Neural cell (in vitro differentiated cells): ENCODE measurements at regions not wholly inside any gene's neighbourhood (a gene's known extent, or its start where the extent isn't known, plus 50 kb on each side); places are given as distances from the start of the nearest gene placed in this dataset.

Experiments
- H2AFZ ChIP-seq: fragments of 200-600, 300-800 bp; sonication (generic), shearing (Covaris generic); 2 replicates; pipeline ENCODE4 v1.6.0; 2014; ENCODE audit warnings: low read depth, mild to moderate bottlenecking, antibody characterized with exemption, low read length, moderate library complexity
- H3F3A ChIP-seq: fragments of 200-600 bp; shearing (Covaris generic); 2 replicates; pipeline ENCODE4 v1.6.1; 2016; ENCODE audit warnings: mild to moderate bottlenecking, moderate library complexity, mixed read lengths, antibody characterized with exemption, low read length; ENCODE audit not compliant: insufficient read depth, poor library complexity, severe bottlenecking
- H3K27ac ChIP-seq: fragments of 200-600, 300-800 bp; sonication (generic), shearing (Covaris generic); 2 replicates; pipeline ENCODE4 v1.5.1; 2014; ENCODE audit warnings: mild to moderate bottlenecking, low read length, moderate library complexity
- H3K27me3 ChIP-seq: fragments of 300-800, 200-600 bp; sonication (generic), shearing (Covaris generic); 2 replicates; pipeline ENCODE4 v1.6.0; 2014; ENCODE audit warnings: mild to moderate bottlenecking, low read depth, low read length, moderate library complexity; ENCODE audit not compliant: insufficient read depth
- H3K36me3 ChIP-seq: fragments of 300-800, 200-600 bp; sonication (generic), shearing (Covaris generic); 2 replicates; pipeline ENCODE4 v1.5.1; 2014; ENCODE audit warnings: mild to moderate bottlenecking, antibody characterized with exemption, low read length, moderate library complexity; ENCODE audit not compliant: insufficient read depth
- H3K4me2 ChIP-seq: fragments of 300-800, 200-600 bp; sonication (generic), shearing (Covaris generic); 2 replicates; pipeline ENCODE4 v1.6.0; 2014; ENCODE audit warnings: mild to moderate bottlenecking, low read length
- H3K4me3 ChIP-seq: fragments of 300-800, 200-600 bp; sonication (generic), shearing (Covaris generic); 2 replicates; pipeline ENCODE4 v1.5.1; 2014; ENCODE audit warnings: mild to moderate bottlenecking, low read length, moderate library complexity
- H3K79me2 ChIP-seq: fragments of 200-600 bp; shearing (Covaris generic); replicated peaks from 2 replicates; pipeline ENCODE4 v1.6.0; 2014; ENCODE audit warnings: mild to moderate bottlenecking, low read length, moderate library complexity; ENCODE audit not compliant: insufficient read depth
- H3K9ac ChIP-seq: fragments of 300-800, 200-600 bp; sonication (generic), shearing (Covaris generic); 2 replicates; pipeline ENCODE4 v1.6.1; 2016; ENCODE audit warnings: mild to moderate bottlenecking, low read length, mixed read lengths
- H3K9me2 ChIP-seq: fragments of 200-600 bp; shearing (Covaris generic); 2 replicates; pipeline ENCODE4 v1.6.1; 2016; ENCODE audit warnings: mild to moderate bottlenecking, low read length, mixed read lengths; ENCODE audit not compliant: insufficient read depth
- H3K9me3 ChIP-seq: fragments of 200-600, 300-800 bp; sonication (generic), shearing (Covaris generic); 2 replicates; pipeline ENCODE4 v1.6.1; 2016; ENCODE audit warnings: mild to moderate bottlenecking, mixed run types, low read length, moderate library complexity, mixed read lengths
- H4K20me1 ChIP-seq: fragments of 200-600 bp; shearing (Covaris generic); 2 replicates; pipeline ENCODE4 v1.6.1; 2016; ENCODE audit warnings: mild to moderate bottlenecking, mixed run types; ENCODE audit not compliant: insufficient read depth
- CTCF ChIP-seq: fragments of 450-650 bp; IDR thresholded peaks from 2 replicates; pipeline ENCODE4 v1.5.1; 2014; ENCODE audit warnings: antibody characterized with exemption, mild to moderate bottlenecking, moderate library complexity; ENCODE audit not compliant: poor library complexity, severe bottlenecking
- EP300 ChIP-seq: fragments of 450-650 bp; conservative IDR thresholded peaks from 2 replicates; pipeline ENCODE4 v1.6.1; 2014; ENCODE audit warnings: antibody characterized with exemption, mild to moderate bottlenecking, moderate library complexity; ENCODE audit not compliant: poor library complexity, severe bottlenecking
- EZH2 ChIP-seq: fragments of 200-600, 300-800 bp; shearing (Covaris generic), sonication (generic); IDR thresholded peaks from 2 replicates; pipeline ENCODE4 v1.6.1; 2014; ENCODE audit warnings: antibody characterized with exemption, low read length, borderline replicate concordance, mild to moderate bottlenecking; ENCODE audit not compliant: insufficient read depth, poor library complexity, severe bottlenecking
- MXI1 ChIP-seq: fragments of 450-650 bp; conservative IDR thresholded peaks from 2 replicates; pipeline ENCODE4 v1.6.1; 2014; ENCODE audit warnings: antibody characterized with exemption, mild to moderate bottlenecking; ENCODE audit not compliant: poor library complexity, severe bottlenecking
- POLR2AphosphoS5 ChIP-seq: IDR thresholded peaks from 2 replicates; pipeline ENCODE4 v1.6.1; 2012
- RAD21 ChIP-seq: fragments of 450-650 bp; conservative IDR thresholded peaks from 2 replicates; pipeline ENCODE4 v1.6.1; 2014; ENCODE audit warnings: antibody characterized with exemption, mild to moderate bottlenecking, moderate library complexity
- REST ChIP-seq: IDR thresholded peaks from 2 replicates; pipeline ENCODE4 v1.6.1; 2012; ENCODE audit warnings: borderline replicate concordance
- SMC3 ChIP-seq: fragments of 450-650 bp; conservative IDR thresholded peaks from 2 replicates; pipeline ENCODE4 v1.6.1; 2014; ENCODE audit warnings: antibody characterized with exemption, mild to moderate bottlenecking, moderate library complexity; ENCODE audit not compliant: poor library complexity
- TAF1 ChIP-seq: IDR thresholded peaks from 2 replicates; pipeline ENCODE4 v1.6.1; 2012; ENCODE audit warnings: low read depth

DNA sequence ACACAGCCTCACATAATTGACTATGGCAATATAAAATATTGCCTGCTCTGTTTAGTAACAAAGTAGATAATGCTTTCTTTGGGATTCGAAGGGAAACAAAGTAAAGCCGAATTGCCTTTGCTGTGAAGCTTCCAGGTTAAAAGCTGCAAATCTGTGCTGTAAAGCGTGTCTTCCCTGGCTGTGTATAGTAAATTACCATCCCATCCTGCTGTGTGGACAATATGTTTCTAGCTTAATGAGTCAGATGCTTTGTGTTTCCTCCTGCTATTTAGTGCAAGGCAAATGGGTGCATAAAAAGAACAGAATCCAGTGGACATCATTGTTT lies 265.1 kb downstream of the SOCS6 start:
- Histone ChIP-seq H3K9me3 (no peaks in the 10 kb centered on the region), H3K27me3 (no peaks in the 10 kb centered on the region), H4K20me1 (no peaks in the 10 kb centered on the region), H3K4me2 (no peak overlapping the region), H3K4me3 (no peak overlapping the region), H2AFZ (no peak overlapping the region), H3K27ac (no peak overlapping the region), H3K36me3 (no peaks in the 10 kb centered on the region), H3K9me2 (no peaks in the 10 kb centered on the region), H3K79me2 (no peaks in the 10 kb centered on the region), H3K9ac (no peak overlapping the region), H3F3A (no peaks in the 10 kb centered on the region)
- TF ChIP-seq SMC3 = no peak
- TF ChIP-seq POLR2AphosphoS5 = no peak
- no peak for TF ChIP-seq MXI1
- no peak for TF ChIP-seq CTCF
- no peak for TF ChIP-seq RAD21
- no peak for TF ChIP-seq EZH2
- TF ChIP-seq REST = no peak
- no peak for TF ChIP-seq EP300
- no peak for TF ChIP-seq TAF1

DNA sequence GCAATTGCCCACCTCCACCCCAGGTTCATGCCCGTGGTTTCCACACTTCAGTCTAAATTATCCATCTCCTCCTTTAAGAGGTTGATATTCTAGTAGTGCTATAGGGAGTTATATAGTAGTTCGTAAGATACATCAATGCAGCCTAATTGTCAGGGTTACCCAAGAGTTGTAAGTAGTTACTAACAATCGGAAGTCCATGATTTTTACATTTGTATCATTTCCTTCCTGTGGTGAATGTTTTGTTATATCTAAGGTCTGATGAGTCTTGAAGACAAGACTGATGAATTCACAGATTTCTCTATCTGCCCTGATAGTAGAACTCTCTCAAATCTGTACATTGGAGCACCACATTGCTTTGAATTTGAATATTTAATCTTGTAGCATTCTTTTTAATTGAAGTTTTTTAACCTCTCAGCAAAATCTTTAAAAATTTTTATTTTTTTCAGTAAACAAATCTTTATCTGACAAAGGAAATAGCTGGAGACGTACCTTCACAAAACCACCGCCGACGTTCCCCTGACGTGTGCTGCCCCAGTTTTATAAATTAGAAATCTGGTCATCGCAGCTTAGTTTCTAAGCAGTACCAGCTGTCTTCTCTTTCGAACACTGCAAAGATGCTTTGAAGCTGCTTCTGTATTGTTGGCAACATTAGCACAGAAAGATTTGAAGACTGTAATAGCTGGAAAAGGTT lies 264.5 kb downstream of the SOCS6 start:
- H3F3A ChIP-seq = no peaks in the 10 kb centered on the region
- H3K4me3 ChIP-seq = no peak overlapping the region
- no peak overlapping the region for H2AFZ ChIP-seq
- no peaks in the 10 kb centered on the region for H3K9me2 ChIP-seq
- no peaks in the 10 kb centered on the region for H3K36me3 ChIP-seq
- H3K4me2 ChIP-seq = no peak overlapping the region
- H4K20me1 ChIP-seq = no peaks in the 10 kb centered on the region
- H3K9ac ChIP-seq = no peak overlapping the region
- no peaks in the 10 kb centered on the region for H3K79me2 ChIP-seq
- TF ChIP-seq CTCF (no peak), SMC3 (no peak), POLR2AphosphoS5 (no peak), MXI1 (no peak), RAD21 (no peak), TAF1 (no peak), EP300 (no peak), EZH2 (no peak), REST (no peak)
- no peak overlapping the region for H3K27ac ChIP-seq
- H3K27me3 ChIP-seq = no peaks in the 10 kb centered on the region
- H3K9me3 ChIP-seq = no peaks in the 10 kb centered on the region
